HFFc6 (cell line): ENCODE measurements at regions not wholly inside any gene's neighbourhood (a gene's known extent, or its start where the extent isn't known, plus 50 kb on each side); places are given as distances from the start of the nearest gene placed in this dataset.

Experiments
- DNase-seq: peaks from one replicate; pipeline ENCODE4 v3.0.0-alpha.2; 2018
- H3K27ac Mint-ChIP-seq: 2 replicates; pipeline ENCODE4 v1.8.0; 2020; ENCODE audit warnings: mild to moderate bottlenecking, mixed read lengths
- H3K27me3 Mint-ChIP-seq: 2 replicates; pipeline ENCODE4 v1.8.0; 2021; ENCODE audit warnings: mild to moderate bottlenecking, moderate library complexity, mixed read lengths; ENCODE audit not compliant: insufficient read depth
- H3K36me3 Mint-ChIP-seq: 2 replicates; pipeline ENCODE4 v1.8.0; 2021; ENCODE audit warnings: low read depth, mixed read lengths
- H3K4me1 Mint-ChIP-seq: 2 replicates; pipeline ENCODE4 v1.8.0; 2020; ENCODE audit warnings: low read depth, mixed read lengths
- H3K4me3 Mint-ChIP-seq: 2 replicates; pipeline ENCODE4 v1.8.0; 2020; ENCODE audit warnings: mild to moderate bottlenecking, moderate library complexity, mixed read lengths
- H3K9me3 Mint-ChIP-seq: 2 replicates; pipeline ENCODE4 v1.8.0; 2020; ENCODE audit warnings: mild to moderate bottlenecking, mixed read lengths
- CTCF ChIP-seq: fragments of 200-600 bp; sonication (generic); IDR thresholded peaks from 2 replicates; pipeline ENCODE4 v1.5.0; 2021; ENCODE audit warnings: antibody characterized with exemption, mild to moderate bottlenecking

- Mint-ChIP-seq H3K27ac (peak overlapping the region; percentile 44; the same call in 1 of the 2 replicates), H3K27me3 (no peaks in the 10 kb centered on the region), H3K4me1 (peaks cover 37% of the 10 kb centered on the region), H3K36me3 (no peaks in the 10 kb centered on the region), H3K4me3 (no peak overlapping the region), H3K9me3 (no peaks in the 10 kb centered on the region)
- DNase-seq = peak; percentile 88
- TF ChIP-seq CTCF = peak; percentile 91
These were observed 489.9 kb downstream of the NYAP2 start for GRCh38 chr2:225889452-225889851.

- Mint-ChIP-seq H3K4me3 (no peak overlapping the region), H3K4me1 (no peaks in the 10 kb centered on the region), H3K36me3 (no peaks in the 10 kb centered on the region), H3K27me3 (no peaks in the 10 kb centered on the region), H3K9me3 (no peaks in the 10 kb centered on the region), H3K27ac (no peak overlapping the region)
- no peak for DNase-seq
- TF ChIP-seq CTCF = no peak
These were observed 467.6 kb downstream of the NYAP2 start for GRCh38 chr2:225867071-225867470.

GRCh38 chr2:225865468-225865867 is 466.0 kb downstream of the NYAP2 start:
- H3K27me3 Mint-ChIP-seq = no peaks in the 10 kb centered on the region
- DNase-seq = peak; percentile 10
- H3K27ac Mint-ChIP-seq = no peak overlapping the region
- no peaks in the 10 kb centered on the region for H3K36me3 Mint-ChIP-seq
- no peaks in the 10 kb centered on the region for H3K9me3 Mint-ChIP-seq
- TF ChIP-seq CTCF = no peak
- H3K4me1 Mint-ChIP-seq = no peaks in the 10 kb centered on the region
- no peak overlapping the region for H3K4me3 Mint-ChIP-seq

- TF ChIP-seq CTCF = no peak
- no peaks in the 10 kb centered on the region for H3K9me3 Mint-ChIP-seq
These were observed 464.9 kb downstream of the NYAP2 start for GRCh38 chr2:225864394-225864793.

GRCh38 chr2:225842939-225843338 is 443.4 kb downstream of the NYAP2 start:
- Mint-ChIP-seq H3K27me3 (peaks cover 3% of the 10 kb centered on the region; the same call in 1 of the 2 replicates), H3K36me3 (no peaks in the 10 kb centered on the region), H3K9me3 (no peaks in the 10 kb centered on the region), H3K4me1 (peaks cover 10% of the 10 kb centered on the region), H3K4me3 (no peak overlapping the region), H3K27ac (no peak overlapping the region)
- no peak for TF ChIP-seq CTCF
- peak; percentile 13 for DNase-seq

More at GRCh38 chr2:225864394-225864793, 464.9 kb downstream of the NYAP2 start:
- Mint-ChIP-seq H3K4me3 (no peak overlapping the region), H3K27ac (no peak overlapping the region), H3K36me3 (no peaks in the 10 kb centered on the region), H3K27me3 (no peaks in the 10 kb centered on the region), H3K4me1 (no peaks in the 10 kb centered on the region)
- no peak for DNase-seq

- Mint-ChIP-seq H3K27me3 (peaks cover 3% of the 10 kb centered on the region; the same call in 1 of the 2 replicates), H3K36me3 (no peaks in the 10 kb centered on the region), H3K4me1 (peaks cover 10% of the 10 kb centered on the region), H3K4me3 (no peak overlapping the region), H3K9me3 (no peaks in the 10 kb centered on the region), H3K27ac (no peak overlapping the region)
- no peak for TF ChIP-seq CTCF
- no peak for DNase-seq
These were observed 441.8 kb downstream of the NYAP2 start for GRCh38 chr2:225841314-225841713.
